Limb (tissue), 2 donors: ENCODE measurements at regions not wholly inside any gene's neighbourhood (a gene's known extent, or its start where the extent isn't known, plus 50 kb on each side); places are given as distances from the start of the nearest gene placed in this dataset.

Source experiments
- DNase-seq, 2 donors: peaks; one replicate each; pipeline ENCODE4 v3.0.0-alpha.2; 2016; ENCODE audit errors: extremely low spot score in 2 of 2

DNA sequence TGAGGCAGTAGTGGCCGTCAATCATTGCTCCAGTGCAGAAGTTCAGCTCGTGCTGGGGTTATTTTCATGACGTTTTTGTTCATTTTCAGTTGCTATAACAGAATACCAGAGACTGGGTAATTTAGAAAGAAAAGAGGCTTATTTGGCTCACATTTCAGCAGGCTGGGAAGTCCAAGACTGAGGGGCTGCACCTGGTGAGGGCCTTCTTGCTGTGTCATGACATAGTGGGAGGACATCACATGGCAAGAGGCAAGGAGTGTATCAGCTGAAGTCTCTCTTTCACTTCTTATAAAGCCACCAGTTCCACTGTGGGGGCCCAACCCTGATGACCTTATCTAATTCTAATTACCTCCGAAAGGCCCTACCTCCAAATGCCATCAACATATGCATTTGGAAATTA is 58.0 kb upstream of the DPP10 start:
- DNase-seq: no peak

DNA sequence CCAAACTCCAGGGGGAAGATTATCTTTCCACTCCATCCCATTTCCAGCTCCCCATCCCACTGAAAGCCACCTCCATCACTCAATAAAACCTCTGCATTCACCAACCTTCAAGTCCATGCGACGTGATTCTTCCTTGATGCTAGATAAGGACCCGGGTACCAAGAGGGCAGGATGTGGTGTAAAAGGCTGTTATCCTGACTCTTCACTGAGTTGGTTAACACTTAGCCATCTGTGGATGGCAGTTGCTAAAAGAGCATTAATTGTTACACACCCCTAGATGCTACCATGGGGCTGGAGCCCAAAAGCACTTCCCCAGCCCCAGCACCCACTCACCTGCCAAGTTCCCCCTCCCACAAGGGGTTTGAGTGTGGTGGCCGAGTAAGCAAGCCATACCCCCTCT is 53.4 kb upstream of the DPP10 start:
- DNase-seq: no peak
